Trophoblast cell (in vitro differentiated cells and primary cell): ENCODE measurements at regions not wholly inside any gene's neighbourhood (a gene's known extent, or its start where the extent isn't known, plus 50 kb on each side); places are given as distances from the start of the nearest gene placed in this dataset.

Experiments
- DNase-seq, 2 donors: peaks; one replicate each; pipeline ENCODE4 v3.0.0-alpha.2; 2016
- H2AFZ ChIP-seq: 2 replicates; pipeline ENCODE4 v1.6.1; 2013; ENCODE audit warnings: low read length, moderate library complexity, mild to moderate bottlenecking; ENCODE audit not compliant: insufficient read depth, poor library complexity
- H2AK5ac ChIP-seq: 2 replicates; pipeline ENCODE4 v1.6.1; 2013; ENCODE audit warnings: mild to moderate bottlenecking, low read length
- H2BK120ac ChIP-seq: 2 replicates; pipeline ENCODE4 v1.6.1; 2013; ENCODE audit warnings: low read length, mild to moderate bottlenecking, moderate library complexity; ENCODE audit not compliant: insufficient read depth, poor library complexity
- H2BK12ac ChIP-seq: 2 replicates; pipeline ENCODE4 v1.6.1; 2013; ENCODE audit warnings: mild to moderate bottlenecking, low read length, moderate library complexity
- H2BK5ac ChIP-seq: 2 replicates; pipeline ENCODE4 v1.6.1; 2013; ENCODE audit warnings: low read length, low read depth, moderate library complexity, mild to moderate bottlenecking; ENCODE audit not compliant: poor library complexity
- H3K14ac ChIP-seq: 2 replicates; pipeline ENCODE4 v1.6.1; 2013; ENCODE audit warnings: mild to moderate bottlenecking, low read length
- H3K18ac ChIP-seq: 2 replicates; pipeline ENCODE4 v1.6.1; 2013; ENCODE audit warnings: mild to moderate bottlenecking, low read length
- H3K23ac ChIP-seq: 2 replicates; pipeline ENCODE4 v1.6.1; 2013; ENCODE audit warnings: low read length
- H3K27ac ChIP-seq: 2 replicates; pipeline ENCODE4 v1.5.1; 2013; ENCODE audit warnings: low read depth, mild to moderate bottlenecking, inconsistent platforms, low read length, moderate library complexity
- H3K27me3 ChIP-seq: 2 replicates; pipeline ENCODE4 v1.6.1; 2013; ENCODE audit warnings: inconsistent platforms, mild to moderate bottlenecking, low read length, moderate library complexity; ENCODE audit not compliant: insufficient read depth
- H3K36me3 ChIP-seq, 2 experiments: 1 replicate in 1 of 2; 2 replicates in 1 of 2; pipeline ENCODE4 v1.6.1; 2013; ENCODE audit warnings: low read length in 2 of 2, mild to moderate bottlenecking in 2 of 2, moderate library complexity in 1 of 2; ENCODE audit not compliant: insufficient read depth in 2 of 2, control insufficient read depth in 1 of 2
- H3K4ac ChIP-seq: 2 replicates; pipeline ENCODE4 v1.6.1; 2013; ENCODE audit warnings: low read depth, mild to moderate bottlenecking, low read length, moderate library complexity
- H3K4me1 ChIP-seq, 2 experiments: 1 replicate in 1 of 2; 2 replicates in 1 of 2; pipeline ENCODE4 v1.6.1; 2013; ENCODE audit warnings: low read length in 2 of 2, mild to moderate bottlenecking in 2 of 2, moderate library complexity in 1 of 2; ENCODE audit not compliant: insufficient read depth in 2 of 2, control insufficient read depth in 1 of 2
- H3K4me2 ChIP-seq: 2 replicates; pipeline ENCODE4 v1.6.1; 2013; ENCODE audit warnings: inconsistent platforms, mild to moderate bottlenecking, low read length, moderate library complexity
- H3K4me3 ChIP-seq: 2 replicates; pipeline ENCODE4 v1.5.1; 2013; ENCODE audit warnings: mild to moderate bottlenecking, low read depth, low read length, inconsistent platforms
- H3K79me1 ChIP-seq: one replicate; pipeline ENCODE4 v1.6.1; 2013; ENCODE audit warnings: low read length
- H3K79me2 ChIP-seq: 2 replicates; pipeline ENCODE4 v1.6.1; 2013; ENCODE audit warnings: low read length, mild to moderate bottlenecking; ENCODE audit not compliant: control insufficient read depth, insufficient read depth, poor library complexity
- H3K9ac ChIP-seq: 2 replicates; pipeline ENCODE4 v1.6.1; 2013; ENCODE audit warnings: mild to moderate bottlenecking, low read length
- H3K9me3 ChIP-seq: 2 replicates; pipeline ENCODE4 v1.6.1; 2013; ENCODE audit warnings: low read depth, mild to moderate bottlenecking, control low read depth, inconsistent platforms, low read length; ENCODE audit not compliant: insufficient read depth
- H4K12ac ChIP-seq: 2 replicates; pipeline ENCODE4 v1.6.1; 2013; ENCODE audit warnings: low read depth, mild to moderate bottlenecking, low read length, moderate library complexity
- H4K8ac ChIP-seq: 2 replicates; pipeline ENCODE4 v1.6.1; 2013; ENCODE audit warnings: low read depth, mild to moderate bottlenecking, low read length, moderate library complexity
- H4K91ac ChIP-seq: one replicate; pipeline ENCODE4 v1.6.1; 2013; ENCODE audit warnings: low read depth, mild to moderate bottlenecking, low read length, moderate library complexity
- WGBS: extraction: QIAGEN DNeasy Blood & Tissue Kit; methylation state at CpG from one replicate; pipeline ENCODE4 v1.1.7; 2013; ENCODE audit warnings: missing lambda C conversion rate; ENCODE audit not compliant: insufficient read length, insufficient coverage; ENCODE audit errors: extremely low coverage; 5-methylcytosine and 5-hydroxymethylcytosine counted together

GRCh38 chr4:20512033-20512792, 188.0 kb upstream of the PACRGL start:
- Histone ChIP-seq H4K12ac (no peak overlapping the region), H3K4me3 (no peak overlapping the region), H3K9ac (no peak overlapping the region), H3K9me3 (no peaks in the 10 kb centered on the region), H3K36me3 (no peaks in the 10 kb centered on the region), H3K4ac (no peak overlapping the region), H3K27ac (no peak overlapping the region), H3K79me1 (no peaks in the 10 kb centered on the region), H3K4me2 (no peak overlapping the region), H3K79me2 (no peaks in the 10 kb centered on the region), H4K8ac (no peak overlapping the region), H2BK5ac (no peak overlapping the region), H3K18ac (no peak overlapping the region), H2BK12ac (no peak overlapping the region), H3K14ac (no peak overlapping the region), H2AFZ (no peak overlapping the region), H2BK120ac (no peak overlapping the region), H3K27me3 (no peaks in the 10 kb centered on the region), H3K4me1 (no peaks in the 10 kb centered on the region), H4K91ac (no peak overlapping the region), H2AK5ac (no peak overlapping the region), H3K23ac (no peak overlapping the region)
- WGBS = no CpG with 5 or more reads among the region's 7 CpGs
- no peak for DNase-seq

- DNase-seq = no peak
- Histone ChIP-seq H3K14ac (no peak overlapping the region), H3K27me3 (no peaks in the 10 kb centered on the region), H4K91ac (no peak overlapping the region), H3K4me3 (no peak overlapping the region), H4K12ac (no peak overlapping the region), H4K8ac (no peak overlapping the region), H3K9me3 (no peaks in the 10 kb centered on the region), H3K79me2 (no peaks in the 10 kb centered on the region), H3K79me1 (no peaks in the 10 kb centered on the region), H2AFZ (no peak overlapping the region), H3K18ac (no peak overlapping the region), H2BK12ac (no peak overlapping the region), H3K4ac (no peak overlapping the region), H2AK5ac (no peak overlapping the region), H3K9ac (no peak overlapping the region), H3K27ac (no peak overlapping the region), H2BK5ac (no peak overlapping the region), H3K4me1 (no peaks in the 10 kb centered on the region), H2BK120ac (no peak overlapping the region), H3K36me3 (no peaks in the 10 kb centered on the region), H3K4me2 (no peak overlapping the region), H3K23ac (no peak overlapping the region)
- WGBS = no CpG with 5 or more reads among the region's 5 CpGs
Measured at GRCh38 chr4:20512985-20513384, 187.3 kb upstream of the PACRGL start.

GRCh38 chr4:20520901-20521300, 179.4 kb upstream of the PACRGL start:
- DNase-seq = peak; percentile 6 to 50

GRCh38 chr4:20528508-20528907, 171.8 kb upstream of the PACRGL start:
- DNase-seq = no peak
- H2BK120ac ChIP-seq = no peak overlapping the region
- H3K79me1 ChIP-seq = no peaks in the 10 kb centered on the region
- H3K4me1 ChIP-seq = no peaks in the 10 kb centered on the region
- H3K27me3 ChIP-seq = no peaks in the 10 kb centered on the region
- H3K18ac ChIP-seq = no peak overlapping the region
- H4K8ac ChIP-seq = no peak overlapping the region
- H3K4me3 ChIP-seq = no peak overlapping the region
- H2AFZ ChIP-seq = no peak overlapping the region
- H3K27ac ChIP-seq = no peak overlapping the region
- WGBS = no CpG with 5 or more reads among the region's 1 CpG
- H3K9me3 ChIP-seq = no peaks in the 10 kb centered on the region
- no peak overlapping the region for H3K4me2 ChIP-seq
- no peak overlapping the region for H2BK5ac ChIP-seq
- H2BK12ac ChIP-seq = no peak overlapping the region
- no peak overlapping the region for H3K14ac ChIP-seq
- H3K4ac ChIP-seq = no peak overlapping the region
- H2AK5ac ChIP-seq = no peak overlapping the region
- H3K79me2 ChIP-seq = no peaks in the 10 kb centered on the region
- no peaks in the 10 kb centered on the region for H3K36me3 ChIP-seq
- H4K91ac ChIP-seq = no peak overlapping the region
- no peak overlapping the region for H3K9ac ChIP-seq
- H3K23ac ChIP-seq = no peak overlapping the region
- H4K12ac ChIP-seq = no peak overlapping the region

More at GRCh38 chr4:20520901-20521300, 179.4 kb upstream of the PACRGL start:
- no peak overlapping the region for H3K27ac ChIP-seq
- H3K4me2 ChIP-seq = no peak overlapping the region
- H3K9me3 ChIP-seq = no peaks in the 10 kb centered on the region
- WGBS = no CpG with 5 or more reads among the region's 1 CpG
- no peaks in the 10 kb centered on the region for H3K36me3 ChIP-seq
- H3K79me1 ChIP-seq = no peaks in the 10 kb centered on the region
- no peak overlapping the region for H2BK5ac ChIP-seq
- no peak overlapping the region for H3K18ac ChIP-seq
- H3K23ac ChIP-seq = no peak overlapping the region
- H4K8ac ChIP-seq = no peak overlapping the region
- no peak overlapping the region for H2BK120ac ChIP-seq
- H3K4me3 ChIP-seq = no peak overlapping the region
- no peak overlapping the region for H4K12ac ChIP-seq
- no peak overlapping the region for H2AFZ ChIP-seq
- H3K27me3 ChIP-seq = no peaks in the 10 kb centered on the region
- H2BK12ac ChIP-seq = no peak overlapping the region
- no peak overlapping the region for H3K9ac ChIP-seq
- no peaks in the 10 kb centered on the region for H3K4me1 ChIP-seq
- no peaks in the 10 kb centered on the region for H3K79me2 ChIP-seq
- H3K14ac ChIP-seq = no peak overlapping the region
- H3K4ac ChIP-seq = no peak overlapping the region
- no peak overlapping the region for H2AK5ac ChIP-seq
- H4K91ac ChIP-seq = no peak overlapping the region
